ENCODE measurements at regions not wholly inside any gene's neighbourhood (a gene's known extent, or its start where the extent isn't known, plus 50 kb on each side); places are given as distances from the start of the nearest gene placed in this dataset.
"Not testable (repeated sequence)": the region's sequence is repeated elsewhere in the genome, so short reads cannot be mapped to it uniquely, and the experiment has no call there.

DNA sequence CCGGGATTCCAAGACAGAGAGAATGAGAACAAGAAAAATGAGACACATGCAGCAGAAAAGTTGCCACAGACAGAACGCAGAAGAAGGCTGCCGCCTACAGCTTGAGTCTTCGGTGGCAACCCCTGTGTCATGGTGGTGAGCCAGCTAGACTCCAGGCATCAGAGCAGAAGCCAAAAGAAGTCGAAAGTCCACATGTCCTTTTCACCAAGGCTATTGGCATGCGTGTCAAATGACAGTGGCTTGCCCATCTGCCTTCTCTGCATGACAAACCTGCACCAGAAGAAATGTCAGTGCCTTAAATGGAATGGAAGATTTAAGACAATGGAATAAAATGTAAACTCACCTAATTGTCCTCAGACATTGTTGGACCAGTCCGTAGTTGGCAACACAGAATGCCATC, 93.9 kb upstream of the NPSR1 start:
- no peaks in the 10 kb centered on the region for H3K9me3 ChIP-seq (ENCODE audit: insufficient read depth, low read depth, low read length)
- H3K4me1 ChIP-seq (ENCODE audit: insufficient read depth, low read length), result peaks cover 3% of the 10 kb centered on the region; the same call in 1 of the 2 replicates
- H3K27ac ChIP-seq (ENCODE audit: low read length), result no peak overlapping the region
- no peak overlapping the region for H3K4me3 ChIP-seq (ENCODE audit: low read length)
- no peak overlapping the region for H3K9ac ChIP-seq (ENCODE audit: low read depth, low read length)
- H3K27me3 ChIP-seq (ENCODE audit: insufficient read depth, low read length), result no peaks in the 10 kb centered on the region
- H3K36me3 ChIP-seq (ENCODE audit: insufficient read depth, low read depth, low read length), result no peaks in the 10 kb centered on the region

DNA sequence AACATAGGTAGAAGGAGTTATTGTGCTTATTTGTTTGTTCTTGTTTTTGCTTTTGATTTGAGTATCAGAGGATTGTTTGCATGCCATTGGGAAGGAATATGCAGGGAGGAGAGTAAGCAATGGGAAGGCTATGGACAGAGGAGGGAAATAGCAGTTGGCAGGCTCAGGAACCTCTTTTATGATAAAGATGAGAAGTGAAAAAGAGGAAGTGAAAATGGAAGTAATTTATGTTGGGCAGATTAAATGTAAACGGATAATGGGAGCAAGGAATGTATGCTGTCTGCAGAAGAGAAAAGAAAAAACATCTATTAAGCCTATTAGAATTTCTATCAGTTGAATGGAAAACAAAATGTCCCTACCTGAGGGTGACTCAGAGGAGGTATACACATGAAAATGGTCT, 90.1 kb upstream of the NPSR1 start:
- no peak overlapping the region for H3K4me3 ChIP-seq (ENCODE audit: low read length)
- no peaks in the 10 kb centered on the region for H3K36me3 ChIP-seq (ENCODE audit: insufficient read depth, low read depth, low read length)
- H3K9ac ChIP-seq (ENCODE audit: low read depth, low read length), result no peak overlapping the region
- peaks cover 3% of the 10 kb centered on the region; the same call in 1 of the 2 replicates for H3K4me1 ChIP-seq (ENCODE audit: insufficient read depth, low read length)
- H3K27me3 ChIP-seq (ENCODE audit: insufficient read depth, low read length), result no peaks in the 10 kb centered on the region
- H3K27ac ChIP-seq (ENCODE audit: low read length), result no peak overlapping the region
- no peaks in the 10 kb centered on the region for H3K9me3 ChIP-seq (ENCODE audit: insufficient read depth, low read depth, low read length)

DNA sequence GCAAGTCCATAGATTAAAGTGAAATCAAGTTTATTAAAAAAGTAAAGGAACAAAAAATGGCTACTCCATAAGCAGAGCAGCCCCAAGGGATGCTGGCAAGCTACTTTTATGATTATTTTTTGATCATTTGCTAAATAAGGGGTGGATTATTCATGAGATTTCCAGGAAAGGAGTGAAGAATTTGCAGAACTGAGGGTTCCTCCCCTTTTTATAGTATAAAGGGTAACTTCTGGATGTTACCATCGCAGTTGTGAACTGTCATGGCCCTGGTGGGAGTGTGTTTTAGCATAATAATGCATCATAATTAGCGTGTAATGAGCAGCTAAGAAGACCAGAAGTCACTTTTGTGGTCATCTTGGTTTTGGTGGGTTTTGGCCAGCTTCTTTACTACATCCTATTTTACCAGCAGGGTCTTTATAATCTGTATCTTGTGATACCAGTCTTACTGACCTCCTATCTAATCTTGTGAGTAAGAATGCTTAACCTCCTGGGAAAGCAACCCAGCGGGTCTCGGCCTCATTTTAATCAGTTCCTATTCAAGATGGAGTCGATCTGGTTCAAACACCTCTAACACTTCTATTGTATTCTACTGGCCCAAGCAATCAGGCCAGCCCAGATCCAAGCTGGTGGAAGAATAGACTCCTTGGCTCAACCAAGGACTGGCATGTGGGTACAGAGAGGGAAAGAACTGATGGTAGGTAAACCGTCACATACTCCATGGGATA, 87.9 kb upstream of the NPSR1 start:
- no peak overlapping the region for H3K4me3 ChIP-seq (ENCODE audit: low read length)
- H3K9ac ChIP-seq (ENCODE audit: low read depth, low read length), result no peak overlapping the region
- no peaks in the 10 kb centered on the region for H3K27me3 ChIP-seq (ENCODE audit: insufficient read depth, low read length)
- no peaks in the 10 kb centered on the region for H3K36me3 ChIP-seq (ENCODE audit: insufficient read depth, low read depth, low read length)
- H3K27ac ChIP-seq (ENCODE audit: low read length), result no peak overlapping the region
- H3K9me3 ChIP-seq (ENCODE audit: insufficient read depth, low read depth, low read length), result 0 out of 2 replicates have a peak, but pooled peaks cover 7% of the 10 kb centered on the region
- H3K4me1 ChIP-seq (ENCODE audit: insufficient read depth, low read length), result peaks cover 3% of the 10 kb centered on the region; the same call in 1 of the 2 replicates

- Histone ChIP-seq H3K36me3 (ENCODE audit: insufficient read depth, low read depth, low read length) (no peaks in the 10 kb centered on the region), H3K27me3 (ENCODE audit: insufficient read depth, low read length) (no peaks in the 10 kb centered on the region), H3K9ac (ENCODE audit: low read depth, low read length) (no peak overlapping the region), H3K4me1 (ENCODE audit: insufficient read depth, low read length) (no peaks in the 10 kb centered on the region), H3K9me3 (ENCODE audit: insufficient read depth, low read depth, low read length) (0 out of 2 replicates have a peak, but pooled peaks cover 11% of the 10 kb centered on the region), H3K4me3 (ENCODE audit: low read length) (no peak overlapping the region), H3K27ac (ENCODE audit: low read length) (no peak overlapping the region)
These were observed 83.0 kb upstream of the NPSR1 start for GRCh38 chr7:34575006-34575405.

- H3K9ac ChIP-seq (ENCODE audit: low read depth, low read length); H3K27ac ChIP-seq (ENCODE audit: low read length); H3K27me3 ChIP-seq (ENCODE audit: insufficient read depth, low read length); H3K36me3 ChIP-seq (ENCODE audit: insufficient read depth, low read depth, low read length); H3K4me3 ChIP-seq (ENCODE audit: low read length); H3K4me1 ChIP-seq (ENCODE audit: insufficient read depth, low read length): not testable (repeated sequence)
- H3K9me3 ChIP-seq (ENCODE audit: insufficient read depth, low read depth, low read length), result 0 out of 2 replicates have a peak, but pooled peaks cover 11% of the 10 kb centered on the region
These were observed 80.1 kb upstream of the NPSR1 start for GRCh38 chr7:34577934-34578333.

DNA sequence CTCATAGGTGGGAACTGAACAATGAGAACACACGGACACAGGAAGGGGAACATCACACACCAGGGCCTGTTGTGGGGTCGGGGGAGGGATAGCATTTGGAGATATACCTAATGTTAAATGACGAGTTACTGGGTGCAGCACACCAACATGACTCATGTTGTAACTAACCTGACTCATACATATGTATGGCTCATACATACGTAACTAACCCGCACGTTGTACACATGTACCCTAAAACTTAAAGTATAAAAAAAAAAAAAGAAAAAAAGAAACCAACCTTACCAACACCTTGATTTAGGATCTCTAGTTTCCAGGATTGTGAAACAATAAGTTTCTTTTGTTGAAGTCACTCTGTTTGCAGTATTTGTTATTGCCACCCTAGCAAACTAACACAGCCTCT, 76.3 kb upstream of the NPSR1 start:
- H3K9me3 ChIP-seq (ENCODE audit: insufficient read depth, low read depth, low read length); H3K4me1 ChIP-seq (ENCODE audit: insufficient read depth, low read length); H3K4me3 ChIP-seq (ENCODE audit: low read length); H3K9ac ChIP-seq (ENCODE audit: low read depth, low read length); H3K27me3 ChIP-seq (ENCODE audit: insufficient read depth, low read length); H3K27ac ChIP-seq (ENCODE audit: low read length); H3K36me3 ChIP-seq (ENCODE audit: insufficient read depth, low read depth, low read length): not testable (repeated sequence)

- Histone ChIP-seq H3K36me3 (ENCODE audit: insufficient read depth, low read depth, low read length) (no peaks in the 10 kb centered on the region), H3K9me3 (ENCODE audit: insufficient read depth, low read depth, low read length) (no peaks in the 10 kb centered on the region), H3K27me3 (ENCODE audit: insufficient read depth, low read length) (no peaks in the 10 kb centered on the region), H3K9ac (ENCODE audit: low read depth, low read length) (no peak overlapping the region), H3K27ac (ENCODE audit: low read length) (no peak overlapping the region), H3K4me1 (ENCODE audit: insufficient read depth, low read length) (no peaks in the 10 kb centered on the region), H3K4me3 (ENCODE audit: low read length) (no peak overlapping the region)
These were observed 73.5 kb upstream of the NPSR1 start for GRCh38 chr7:34584526-34584925.

DNA sequence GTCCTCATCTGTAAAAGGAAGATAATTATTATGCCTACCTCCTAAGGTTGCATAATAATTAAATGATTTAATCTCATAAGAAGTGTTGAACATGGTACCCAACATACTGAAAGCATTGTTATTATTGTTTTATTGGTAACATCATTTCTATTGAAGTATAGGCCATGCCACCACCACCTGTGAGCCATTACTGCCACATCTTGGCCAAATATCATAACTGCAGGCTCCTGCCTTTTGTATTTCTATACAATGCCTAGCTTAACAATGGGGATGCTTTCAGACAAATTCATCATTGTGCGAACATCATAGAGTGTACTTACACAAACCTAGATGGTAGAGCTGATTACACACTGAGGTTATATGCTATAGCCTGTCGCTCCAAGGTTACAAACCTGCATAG, 61.1 kb upstream of the NPSR1 start:
- H3K9ac ChIP-seq (ENCODE audit: low read depth, low read length), result no peak overlapping the region
- H3K4me1 ChIP-seq (ENCODE audit: insufficient read depth, low read length), result no peaks in the 10 kb centered on the region; the same call in 1 of the 2 replicates
- no peaks in the 10 kb centered on the region for H3K27me3 ChIP-seq (ENCODE audit: insufficient read depth, low read length)
- H3K27ac ChIP-seq (ENCODE audit: low read length), result no peak overlapping the region
- H3K9me3 ChIP-seq (ENCODE audit: insufficient read depth, low read depth, low read length), result no peaks in the 10 kb centered on the region
- no peaks in the 10 kb centered on the region for H3K36me3 ChIP-seq (ENCODE audit: insufficient read depth, low read depth, low read length)
- no peak overlapping the region for H3K4me3 ChIP-seq (ENCODE audit: low read length)

DNA sequence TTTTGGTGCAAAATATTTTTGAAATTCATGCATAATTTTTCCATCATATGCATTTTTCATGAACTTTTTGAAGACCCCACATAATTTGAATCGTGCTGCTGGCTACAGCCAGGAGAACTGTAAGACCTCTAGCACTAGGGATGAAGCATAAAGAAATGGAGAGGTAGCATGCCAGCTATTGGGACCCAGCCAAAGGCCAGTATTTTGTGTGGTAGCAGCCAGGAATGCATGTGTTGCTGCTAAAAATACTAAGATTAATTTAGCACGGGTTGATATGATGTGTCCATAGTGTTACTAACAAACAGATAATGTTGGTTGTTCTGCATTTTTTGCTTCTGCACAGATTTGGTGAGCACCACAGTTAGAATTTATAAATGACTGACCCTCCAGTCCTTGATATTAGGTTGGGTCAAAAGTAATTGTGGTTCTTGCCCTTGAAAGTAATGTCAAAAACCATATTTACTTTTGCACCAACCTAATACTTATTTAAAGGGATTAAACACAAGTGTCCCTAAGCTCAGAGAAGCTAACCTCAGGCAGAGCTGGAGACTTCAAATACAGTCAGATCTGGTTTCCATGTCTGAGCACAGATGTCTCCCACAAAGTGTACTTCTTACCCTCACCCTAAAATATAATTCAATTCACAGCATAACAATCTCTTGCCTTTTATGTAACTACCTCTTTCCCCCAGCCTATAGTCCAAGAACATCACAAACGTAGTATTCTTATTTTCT, 54.1 kb upstream of the NPSR1 start:
- H3K4me1 ChIP-seq (ENCODE audit: insufficient read depth, low read length), result no peaks in the 10 kb centered on the region; the same call in 1 of the 2 replicates
- no peak overlapping the region for H3K9ac ChIP-seq (ENCODE audit: low read depth, low read length)
- no peaks in the 10 kb centered on the region for H3K9me3 ChIP-seq (ENCODE audit: insufficient read depth, low read depth, low read length)
- H3K27me3 ChIP-seq (ENCODE audit: insufficient read depth, low read length), result no peaks in the 10 kb centered on the region
- no peaks in the 10 kb centered on the region for H3K36me3 ChIP-seq (ENCODE audit: insufficient read depth, low read depth, low read length)
- H3K27ac ChIP-seq (ENCODE audit: low read length), result no peak overlapping the region
- no peak overlapping the region for H3K4me3 ChIP-seq (ENCODE audit: low read length)

Measured in iPS-20b (cell line).